Astrocyte (in vitro differentiated cells and primary cell): ENCODE measurements at regions not wholly inside any gene's neighbourhood (a gene's known extent, or its start where the extent isn't known, plus 50 kb on each side); places are given as distances from the start of the nearest gene placed in this dataset.

Experiments
- DNase-seq: peaks from one replicate; pipeline ENCODE4 v3.0.0-alpha.2; 2010; ENCODE audit warnings: low read depth
- FAIRE-seq: peaks from 2 replicates; lab custom pipeline; 2011; peaks lifted over from hg19 to GRCh38; lab: Jason Lieb, UNC
- H2AFZ ChIP-seq: 2 replicates; pipeline ENCODE4 v1.6.0; 2012; ENCODE audit warnings: low read depth, low read length, inconsistent platforms
- H3K27ac ChIP-seq: 2 replicates; pipeline ENCODE4 v1.5.1; 2011; ENCODE audit warnings: low read depth, low read length, inconsistent platforms
- H3K27me3 ChIP-seq: 2 replicates; pipeline ENCODE4 v1.6.0; 2011; ENCODE audit warnings: low read length, inconsistent platforms; ENCODE audit not compliant: insufficient read depth
- H3K36me3 ChIP-seq: 2 replicates; pipeline ENCODE4 v1.5.1; 2011; ENCODE audit warnings: low read length, inconsistent platforms; ENCODE audit not compliant: insufficient read depth
- H3K4me1 ChIP-seq: 2 replicates; pipeline ENCODE4 v1.5.1; 2011; ENCODE audit warnings: low read length, inconsistent platforms; ENCODE audit not compliant: insufficient read depth
- H3K4me2 ChIP-seq: 2 replicates; pipeline ENCODE4 v1.6.0; 2012; ENCODE audit warnings: low read length, inconsistent platforms
- H3K4me3 ChIP-seq: 2 replicates; pipeline ENCODE4 v1.5.1; 2011; ENCODE audit warnings: low read depth, mild to moderate bottlenecking, low read length, inconsistent platforms; ENCODE audit not compliant: insufficient read depth
- H3K79me2 ChIP-seq: 2 replicates; pipeline ENCODE4 v1.6.0; 2012; ENCODE audit warnings: mild to moderate bottlenecking, low read length, inconsistent platforms; ENCODE audit not compliant: insufficient read depth
- H3K9ac ChIP-seq: 2 replicates; pipeline ENCODE4 v1.6.0; 2012; ENCODE audit warnings: mild to moderate bottlenecking, low read length, inconsistent platforms
- H3K9me3 ChIP-seq: 2 replicates; pipeline ENCODE4 v1.5.1; 2012; ENCODE audit warnings: low read depth, mild to moderate bottlenecking, low read length, inconsistent platforms; ENCODE audit not compliant: insufficient read depth
- H4K20me1 ChIP-seq: 2 replicates; pipeline ENCODE4 v1.6.0; 2012; ENCODE audit warnings: low read length, inconsistent platforms; ENCODE audit not compliant: insufficient read depth
- H3K27ac Mint-ChIP-seq: one replicate; pipeline ENCODE4 v1.8.0; 2021; ENCODE audit warnings: mild to moderate bottlenecking, mixed read lengths; ENCODE audit not compliant: unreplicated experiment
- H3K27me3 Mint-ChIP-seq: one replicate; pipeline ENCODE4 v1.8.0; 2021; ENCODE audit warnings: low read depth, mixed read lengths; ENCODE audit not compliant: unreplicated experiment
- H3K36me3 Mint-ChIP-seq: one replicate; pipeline ENCODE4 v1.8.0; 2021; ENCODE audit warnings: low read depth, mixed read lengths; ENCODE audit not compliant: unreplicated experiment
- H3K4me1 Mint-ChIP-seq: one replicate; pipeline ENCODE4 v1.8.0; 2021; ENCODE audit warnings: low read depth, mixed read lengths; ENCODE audit not compliant: unreplicated experiment
- H3K4me3 Mint-ChIP-seq: one replicate; pipeline ENCODE4 v1.8.0; 2021; ENCODE audit warnings: mild to moderate bottlenecking, moderate library complexity, mixed read lengths; ENCODE audit not compliant: unreplicated experiment
- H3K9me3 Mint-ChIP-seq: one replicate; pipeline ENCODE4 v1.8.0; 2021; ENCODE audit warnings: mild to moderate bottlenecking, mixed read lengths; ENCODE audit not compliant: unreplicated experiment
- EZH2 ChIP-seq: IDR thresholded peaks from 2 replicates; pipeline ENCODE4 v1.6.1; 2012; ENCODE audit warnings: mild to moderate bottlenecking, low read length, inconsistent platforms; ENCODE audit not compliant: insufficient read depth
- TF ChIP-seq, protein P1 (sequence below): IDR thresholded peaks from 2 replicates; pipeline ENCODE4 v1.5.1; 2011; ENCODE audit warnings: low read depth, mild to moderate bottlenecking, inconsistent platforms, low read length, moderate library complexity; ENCODE audit not compliant: insufficient read depth

DNA sequence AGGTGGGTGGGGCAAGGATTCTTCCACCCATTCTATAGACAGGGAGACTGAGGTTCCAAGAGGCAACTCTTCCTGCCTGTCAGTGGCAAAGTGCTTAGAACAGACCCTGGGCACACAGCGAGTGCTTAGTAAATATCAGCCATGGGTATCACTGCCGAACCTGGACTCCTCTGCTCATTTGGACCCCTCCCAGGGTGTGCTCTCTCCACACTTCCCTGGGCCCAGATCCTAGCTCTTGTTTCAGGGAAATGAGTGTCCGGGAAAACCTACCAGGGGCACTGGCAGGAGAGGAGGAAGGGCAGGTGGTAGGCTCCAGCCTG lies 136.3 kb downstream of the CYP26B1 start:
- Histone ChIP-seq H3K4me3 (no peak overlapping the region), H3K4me2 (no peak overlapping the region), H3K36me3 (no peaks in the 10 kb centered on the region), H3K79me2 (no peaks in the 10 kb centered on the region), H4K20me1 (no peaks in the 10 kb centered on the region), H3K27ac (no peak overlapping the region), H3K9ac (no peak overlapping the region), H3K27me3 (peaks cover 7% of the 10 kb centered on the region), H3K9me3 (no peaks in the 10 kb centered on the region), H3K4me1 (no peaks in the 10 kb centered on the region), H2AFZ (no peak overlapping the region)
- Mint-ChIP-seq H3K9me3 (peaks cover 10% of the 10 kb centered on the region), H3K4me3 (no peak overlapping the region), H3K36me3 (no peaks in the 10 kb centered on the region), H3K4me1 (peaks cover 5% of the 10 kb centered on the region), H3K27ac (no peak overlapping the region), H3K27me3 (peaks cover 35% of the 10 kb centered on the region)
- DNase-seq (no peak), FAIRE-seq (no peak)
- TF ChIP-seq, protein P1, sequence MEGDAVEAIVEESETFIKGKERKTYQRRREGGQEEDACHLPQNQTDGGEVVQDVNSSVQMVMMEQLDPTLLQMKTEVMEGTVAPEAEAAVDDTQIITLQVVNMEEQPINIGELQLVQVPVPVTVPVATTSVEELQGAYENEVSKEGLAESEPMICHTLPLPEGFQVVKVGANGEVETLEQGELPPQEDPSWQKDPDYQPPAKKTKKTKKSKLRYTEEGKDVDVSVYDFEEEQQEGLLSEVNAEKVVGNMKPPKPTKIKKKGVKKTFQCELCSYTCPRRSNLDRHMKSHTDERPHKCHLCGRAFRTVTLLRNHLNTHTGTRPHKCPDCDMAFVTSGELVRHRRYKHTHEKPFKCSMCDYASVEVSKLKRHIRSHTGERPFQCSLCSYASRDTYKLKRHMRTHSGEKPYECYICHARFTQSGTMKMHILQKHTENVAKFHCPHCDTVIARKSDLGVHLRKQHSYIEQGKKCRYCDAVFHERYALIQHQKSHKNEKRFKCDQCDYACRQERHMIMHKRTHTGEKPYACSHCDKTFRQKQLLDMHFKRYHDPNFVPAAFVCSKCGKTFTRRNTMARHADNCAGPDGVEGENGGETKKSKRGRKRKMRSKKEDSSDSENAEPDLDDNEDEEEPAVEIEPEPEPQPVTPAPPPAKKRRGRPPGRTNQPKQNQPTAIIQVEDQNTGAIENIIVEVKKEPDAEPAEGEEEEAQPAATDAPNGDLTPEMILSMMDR, result no peak
- TF ChIP-seq EZH2, result no peak

DNA sequence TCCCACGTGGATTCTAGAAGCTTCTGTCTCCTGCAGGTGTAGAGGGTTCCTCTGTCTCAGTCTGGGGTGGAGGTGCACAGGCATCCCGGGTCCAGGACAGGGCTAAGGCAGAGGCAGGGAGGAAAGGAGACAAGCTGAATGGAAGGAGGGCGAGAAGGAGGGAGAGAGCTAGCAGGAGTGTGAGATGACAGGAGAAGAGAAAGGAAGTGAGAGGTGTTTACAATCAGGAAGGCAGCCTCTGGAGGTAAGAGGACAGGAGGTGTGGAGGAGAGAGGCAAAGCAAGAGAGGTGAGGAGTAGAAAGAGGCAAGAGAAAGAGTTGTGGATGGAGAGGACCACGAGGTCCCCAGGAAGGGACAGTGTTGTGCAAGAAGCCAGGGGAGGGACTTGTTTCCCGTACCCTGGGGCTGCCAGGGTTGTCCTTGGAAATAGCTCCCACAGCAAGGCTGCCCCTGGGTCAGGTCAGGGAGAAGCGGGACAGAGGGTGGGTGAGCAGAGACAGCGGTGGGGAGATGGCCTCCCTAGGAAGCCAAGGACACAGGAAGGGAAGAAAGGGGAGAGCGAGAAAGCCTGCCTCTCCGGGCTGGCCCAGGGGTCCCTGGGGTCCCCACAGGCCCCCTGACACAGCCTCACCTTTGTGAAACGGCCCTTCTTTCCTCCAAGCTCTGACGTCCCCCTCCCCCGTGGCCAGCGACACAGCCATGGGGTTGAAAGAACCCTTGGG lies 136.9 kb downstream of the CYP26B1 start:
- no peak for DNase-seq
- Mint-ChIP-seq H3K27ac (no peak overlapping the region), H3K27me3 (peaks cover 40% of the 10 kb centered on the region), H3K36me3 (no peaks in the 10 kb centered on the region), H3K9me3 (peaks cover 10% of the 10 kb centered on the region), H3K4me3 (no peak overlapping the region), H3K4me1 (peaks cover 5% of the 10 kb centered on the region)
- Histone ChIP-seq H3K36me3 (no peaks in the 10 kb centered on the region), H3K9ac (no peak overlapping the region), H3K9me3 (no peaks in the 10 kb centered on the region), H3K4me1 (no peaks in the 10 kb centered on the region), H2AFZ (no peak overlapping the region), H3K27me3 (peaks cover 7% of the 10 kb centered on the region), H3K79me2 (no peaks in the 10 kb centered on the region), H3K4me3 (no peak overlapping the region), H4K20me1 (no peaks in the 10 kb centered on the region), H3K4me2 (no peak overlapping the region), H3K27ac (no peak overlapping the region)
- FAIRE-seq, result no peak
- TF ChIP-seq, protein P1, result no peak
- no peak for TF ChIP-seq EZH2

DNA sequence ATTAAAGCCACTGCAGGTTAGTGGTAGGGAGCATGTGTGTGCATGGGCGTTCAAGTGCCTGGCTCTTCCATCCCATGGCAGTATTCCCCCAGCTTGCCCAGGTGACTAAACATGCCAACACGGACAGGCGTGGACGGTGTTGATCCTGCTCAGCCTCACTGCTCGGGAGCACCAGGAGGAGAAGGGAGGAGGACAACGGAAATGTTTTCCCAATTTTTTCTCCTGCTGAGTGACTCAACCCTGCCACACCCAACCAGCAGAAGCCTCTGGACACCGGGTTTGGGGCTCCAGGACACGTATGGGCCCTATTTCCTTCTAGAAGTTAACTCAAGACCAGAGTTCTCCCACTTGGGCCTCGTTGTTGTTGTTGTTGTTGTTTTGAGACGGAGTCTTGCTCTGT lies 139.1 kb downstream of the CYP26B1 start:
- DNase-seq (no peak), FAIRE-seq (no peak)
- H3K36me3 Mint-ChIP-seq, result no peaks in the 10 kb centered on the region
- Histone ChIP-seq H3K36me3 (no peaks in the 10 kb centered on the region), H3K79me2 (no peaks in the 10 kb centered on the region), H3K4me1 (no peaks in the 10 kb centered on the region), H3K9ac (no peak overlapping the region), H3K27ac (no peak overlapping the region), H4K20me1 (no peaks in the 10 kb centered on the region), H3K4me3 (no peak overlapping the region), H3K9me3 (peaks cover 3% of the 10 kb centered on the region), H2AFZ (no peak overlapping the region), H3K27me3 (peaks cover 7% of the 10 kb centered on the region), H3K4me2 (no peak overlapping the region)
- peaks cover 3% of the 10 kb centered on the region for H3K4me1 Mint-ChIP-seq
- H3K27ac Mint-ChIP-seq, result no peak overlapping the region
- TF ChIP-seq, protein P1, result no peak
- no peak overlapping the region for H3K4me3 Mint-ChIP-seq
- peaks cover 5% of the 10 kb centered on the region for H3K9me3 Mint-ChIP-seq
- peaks cover 57% of the 10 kb centered on the region for H3K27me3 Mint-ChIP-seq
